ENCODE measurements at regions not wholly inside any gene's neighbourhood (a gene's known extent, or its start where the extent isn't known, plus 50 kb on each side); places are given as distances from the start of the nearest gene placed in this dataset.

DNA sequence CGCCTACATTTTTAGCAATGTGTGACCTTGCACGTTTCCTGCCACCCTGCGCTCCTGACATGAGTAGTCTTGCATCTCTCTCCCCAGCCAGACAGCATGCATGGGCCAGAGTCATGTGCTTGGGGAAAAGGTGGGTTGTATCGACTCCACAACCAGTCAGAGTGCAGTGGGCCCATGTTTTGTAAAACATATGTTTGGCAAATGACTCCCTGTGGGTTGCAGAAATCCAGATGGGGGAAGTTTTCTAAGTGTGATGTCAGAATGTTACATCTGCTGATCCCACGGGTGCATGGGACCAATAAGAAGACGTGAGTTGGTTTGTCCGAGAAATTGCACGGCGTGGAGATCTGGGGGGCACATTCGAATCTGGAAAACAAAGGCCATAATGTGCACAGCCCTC lies 147.1 kb downstream of the FOXL1 start:
- H3K4me3 Mint-ChIP-seq (ENCODE audit: unreplicated experiment), result no peak overlapping the region
- H3K4me1 Mint-ChIP-seq (ENCODE audit: unreplicated experiment), result peaks cover 5% of the 10 kb centered on the region
- H3K27me3 Mint-ChIP-seq (ENCODE audit: unreplicated experiment), result peaks cover 12% of the 10 kb centered on the region
- DNase-seq (ENCODE audit: low spot score), result no peak
- no peaks in the 10 kb centered on the region for H3K9me3 Mint-ChIP-seq (ENCODE audit: unreplicated experiment)
- TF ChIP-seq, protein P1, sequence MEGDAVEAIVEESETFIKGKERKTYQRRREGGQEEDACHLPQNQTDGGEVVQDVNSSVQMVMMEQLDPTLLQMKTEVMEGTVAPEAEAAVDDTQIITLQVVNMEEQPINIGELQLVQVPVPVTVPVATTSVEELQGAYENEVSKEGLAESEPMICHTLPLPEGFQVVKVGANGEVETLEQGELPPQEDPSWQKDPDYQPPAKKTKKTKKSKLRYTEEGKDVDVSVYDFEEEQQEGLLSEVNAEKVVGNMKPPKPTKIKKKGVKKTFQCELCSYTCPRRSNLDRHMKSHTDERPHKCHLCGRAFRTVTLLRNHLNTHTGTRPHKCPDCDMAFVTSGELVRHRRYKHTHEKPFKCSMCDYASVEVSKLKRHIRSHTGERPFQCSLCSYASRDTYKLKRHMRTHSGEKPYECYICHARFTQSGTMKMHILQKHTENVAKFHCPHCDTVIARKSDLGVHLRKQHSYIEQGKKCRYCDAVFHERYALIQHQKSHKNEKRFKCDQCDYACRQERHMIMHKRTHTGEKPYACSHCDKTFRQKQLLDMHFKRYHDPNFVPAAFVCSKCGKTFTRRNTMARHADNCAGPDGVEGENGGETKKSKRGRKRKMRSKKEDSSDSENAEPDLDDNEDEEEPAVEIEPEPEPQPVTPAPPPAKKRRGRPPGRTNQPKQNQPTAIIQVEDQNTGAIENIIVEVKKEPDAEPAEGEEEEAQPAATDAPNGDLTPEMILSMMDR (IDR thresholded peaks at IDR 0.05; ENCODE audit: unreplicated experiment), result no peak
- no peak overlapping the region for H3K27ac Mint-ChIP-seq (ENCODE audit: unreplicated experiment)
- no peaks in the 10 kb centered on the region for H3K36me3 Mint-ChIP-seq (ENCODE audit: low read depth, unreplicated experiment)

DNA sequence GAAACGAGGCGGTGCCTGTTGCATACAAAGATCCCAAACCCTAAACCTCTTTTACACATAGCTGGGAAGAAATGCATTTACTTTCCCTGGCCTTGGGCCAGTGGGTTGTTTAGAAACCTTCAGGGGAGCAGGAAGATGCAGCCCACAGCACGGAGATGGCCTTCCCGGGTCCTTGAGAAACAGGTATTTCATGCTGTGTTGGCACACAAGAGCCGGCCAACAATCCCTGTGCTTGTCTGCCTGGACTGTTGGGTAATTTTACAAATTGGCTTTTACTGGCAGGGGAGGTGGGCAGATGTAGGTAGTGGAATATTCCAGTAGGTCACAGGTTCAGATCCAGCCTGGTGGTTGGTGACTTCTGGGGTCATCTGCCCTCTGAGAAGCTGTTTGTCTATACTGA lies 148.0 kb downstream of the FOXL1 start:
- no peak overlapping the region for H3K4me3 Mint-ChIP-seq (ENCODE audit: unreplicated experiment)
- no peak for DNase-seq (ENCODE audit: low spot score)

DNA sequence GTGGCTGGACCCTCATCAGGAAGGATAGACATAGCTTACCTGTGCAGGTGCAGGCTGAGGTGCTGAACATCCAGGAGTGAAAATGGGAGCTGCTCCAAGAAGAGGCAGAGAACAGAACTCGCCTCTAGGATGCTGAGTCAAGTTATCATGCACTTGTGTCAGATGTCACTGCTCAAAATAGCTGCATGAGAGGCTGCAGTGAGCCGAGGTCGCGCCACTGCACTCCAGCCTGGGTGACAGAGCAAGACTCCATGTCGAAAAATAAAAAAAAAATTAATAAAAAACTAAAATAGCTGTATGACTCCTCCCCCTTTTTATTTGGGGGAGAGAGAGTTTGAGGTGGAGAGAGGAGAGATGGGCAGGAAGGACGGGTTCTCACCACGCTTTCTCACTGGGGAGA lies 148.8 kb downstream of the FOXL1 start:
- TF ChIP-seq, protein P1 (IDR thresholded peaks at IDR 0.05; ENCODE audit: unreplicated experiment), result no peak
- Mint-ChIP-seq H3K36me3 (ENCODE audit: low read depth, unreplicated experiment) (no peaks in the 10 kb centered on the region), H3K4me3 (ENCODE audit: unreplicated experiment) (no peak overlapping the region), H3K27me3 (ENCODE audit: unreplicated experiment) (peaks cover 14% of the 10 kb centered on the region), H3K27ac (ENCODE audit: unreplicated experiment) (no peak overlapping the region), H3K4me1 (ENCODE audit: unreplicated experiment) (peaks cover 8% of the 10 kb centered on the region), H3K9me3 (ENCODE audit: unreplicated experiment) (no peaks in the 10 kb centered on the region)
- DNase-seq (ENCODE audit: low spot score), result no peak

More for the DNA sequence above, 148.0 kb downstream of the FOXL1 start:
- H3K9me3 Mint-ChIP-seq (ENCODE audit: unreplicated experiment), result no peaks in the 10 kb centered on the region
- no peak overlapping the region for H3K27ac Mint-ChIP-seq (ENCODE audit: unreplicated experiment)
- peaks cover 12% of the 10 kb centered on the region for H3K27me3 Mint-ChIP-seq (ENCODE audit: unreplicated experiment)
- H3K4me1 Mint-ChIP-seq (ENCODE audit: unreplicated experiment), result peaks cover 5% of the 10 kb centered on the region
- H3K36me3 Mint-ChIP-seq (ENCODE audit: low read depth, unreplicated experiment), result no peaks in the 10 kb centered on the region
- TF ChIP-seq, protein P1 (IDR thresholded peaks at IDR 0.05; ENCODE audit: unreplicated experiment), result no peak

DNA sequence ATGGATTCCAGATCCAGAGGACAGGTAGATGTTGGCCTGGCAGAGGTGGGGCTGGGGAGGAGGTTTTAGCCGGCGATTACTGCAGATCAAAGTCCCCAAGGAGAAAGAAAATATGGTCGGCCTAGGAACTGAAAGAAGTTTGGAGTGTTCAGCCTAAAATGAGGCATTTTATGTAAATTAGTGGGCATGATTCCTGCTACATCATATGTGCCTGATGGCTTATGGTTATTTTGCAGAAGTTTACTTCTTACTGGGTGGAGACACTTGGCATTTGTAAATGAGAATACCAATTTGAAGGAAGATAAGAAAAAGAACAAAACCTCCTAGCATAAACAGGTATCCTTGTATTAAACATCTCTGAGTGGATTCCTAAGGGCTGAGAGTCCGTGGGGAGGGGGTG lies 149.3 kb downstream of the FOXL1 start:
- Mint-ChIP-seq H3K36me3 (ENCODE audit: low read depth, unreplicated experiment) (no peaks in the 10 kb centered on the region), H3K27me3 (ENCODE audit: unreplicated experiment) (peaks cover 16% of the 10 kb centered on the region), H3K27ac (ENCODE audit: unreplicated experiment) (no peak overlapping the region), H3K4me3 (ENCODE audit: unreplicated experiment) (no peak overlapping the region), H3K9me3 (ENCODE audit: unreplicated experiment) (no peaks in the 10 kb centered on the region), H3K4me1 (ENCODE audit: unreplicated experiment) (peaks cover 11% of the 10 kb centered on the region)
- no peak for DNase-seq (ENCODE audit: low spot score)
- TF ChIP-seq, protein P1 (IDR thresholded peaks at IDR 0.05; ENCODE audit: unreplicated experiment), result no peak

DNA sequence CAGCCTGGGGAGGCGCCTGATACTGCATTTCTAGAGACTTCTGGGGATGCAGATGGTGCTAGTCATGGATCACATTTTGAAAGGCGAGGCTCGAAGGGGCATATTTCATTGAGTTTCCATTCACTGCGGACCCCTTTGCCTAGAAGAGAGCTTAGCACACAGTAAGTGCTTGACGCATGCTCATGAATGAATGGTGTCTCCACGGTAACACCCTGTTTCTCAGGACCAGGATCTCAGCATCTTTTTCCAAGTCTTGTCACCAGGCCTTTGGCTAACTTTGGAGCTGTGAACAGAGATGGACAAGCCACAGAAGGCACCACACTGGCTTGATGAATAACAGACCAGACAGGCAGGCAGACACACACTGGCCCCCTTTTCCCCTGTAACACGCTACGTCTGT lies 151.3 kb downstream of the FOXL1 start:
- Mint-ChIP-seq H3K27ac (ENCODE audit: unreplicated experiment) (no peak overlapping the region), H3K4me3 (ENCODE audit: unreplicated experiment) (no peak overlapping the region), H3K27me3 (ENCODE audit: unreplicated experiment) (peaks cover 14% of the 10 kb centered on the region), H3K4me1 (ENCODE audit: unreplicated experiment) (peaks cover 25% of the 10 kb centered on the region), H3K9me3 (ENCODE audit: unreplicated experiment) (no peaks in the 10 kb centered on the region), H3K36me3 (ENCODE audit: low read depth, unreplicated experiment) (peaks cover 3% of the 10 kb centered on the region)
- TF ChIP-seq, protein P1 (IDR thresholded peaks at IDR 0.05; ENCODE audit: unreplicated experiment), result no peak
- no peak for DNase-seq (ENCODE audit: low spot score)

Measured in endothelial cell (in vitro differentiated cells).